Iris pigment epithelial cell (primary cell): ENCODE measurements at regions not wholly inside any gene's neighbourhood (a gene's known extent, or its start where the extent isn't known, plus 50 kb on each side); places are given as distances from the start of the nearest gene placed in this dataset.
A peak's percentile ranks its signal among the peaks of the same experiment; 100 is the strongest.

Experiments used
- DNase-seq: peaks from one replicate; pipeline ENCODE4 v3.0.0-alpha.2; 2011; ENCODE audit warnings: low read depth

DNA sequence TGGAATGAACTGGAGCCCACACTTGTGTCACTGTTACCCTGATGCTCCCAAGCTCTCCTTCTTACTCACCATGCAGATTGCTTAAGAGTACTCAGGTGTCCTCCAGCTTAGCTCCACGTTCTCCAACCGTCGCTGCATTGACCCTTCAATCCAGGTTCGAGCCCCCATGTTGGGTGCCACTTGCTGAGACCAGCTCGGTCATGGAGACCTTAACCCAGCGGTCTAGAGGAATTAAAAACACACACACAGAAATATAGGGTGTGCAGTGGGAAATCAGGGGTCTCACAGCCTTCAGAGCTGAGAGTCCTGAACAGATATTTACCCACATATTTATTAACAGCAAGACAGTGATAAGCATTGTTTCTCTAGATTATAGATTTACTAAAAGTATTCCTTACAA is 229.1 kb upstream of the APCDD1 start:
- no peak for DNase-seq

DNA sequence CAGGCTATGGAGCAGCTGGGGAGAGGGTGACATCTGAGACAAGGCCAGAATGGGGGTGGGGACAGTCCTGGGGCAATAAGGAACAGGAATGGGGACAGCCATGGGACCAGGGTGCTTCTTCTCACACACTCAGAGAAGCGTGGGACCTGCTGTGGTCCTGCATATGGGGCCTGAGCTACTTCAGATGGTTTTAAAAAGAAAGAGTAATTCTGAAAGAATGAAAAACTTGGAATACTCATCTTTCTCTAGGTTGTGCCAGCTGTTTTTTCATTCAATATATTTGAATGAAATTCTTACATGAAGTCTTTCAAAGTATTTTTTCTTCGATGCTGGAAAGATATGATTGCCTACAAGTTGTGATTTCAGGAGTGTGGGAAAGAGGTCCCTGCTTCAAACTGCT is 227.5 kb upstream of the APCDD1 start:
- DNase-seq = no peak

DNA sequence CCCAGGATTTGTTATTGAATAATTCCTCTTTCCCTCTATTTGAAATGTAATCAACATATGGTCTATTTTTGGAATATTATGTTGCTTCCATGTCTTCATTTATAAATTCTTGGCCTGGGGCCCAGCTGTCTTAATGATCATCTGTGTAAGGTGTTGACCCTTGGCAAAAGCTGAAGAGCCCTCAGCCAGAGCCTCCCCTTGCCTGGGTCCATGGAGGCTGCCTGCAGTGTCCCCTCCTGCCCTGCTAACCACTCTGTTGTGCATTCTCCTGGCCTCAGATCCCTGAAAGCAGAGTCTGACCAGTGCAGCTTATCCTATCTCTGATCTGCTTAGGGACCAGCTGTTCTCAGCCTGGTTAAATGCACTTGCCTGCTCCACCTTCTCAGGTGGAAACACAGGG is 226.1 kb upstream of the APCDD1 start:
- no peak for DNase-seq

DNA sequence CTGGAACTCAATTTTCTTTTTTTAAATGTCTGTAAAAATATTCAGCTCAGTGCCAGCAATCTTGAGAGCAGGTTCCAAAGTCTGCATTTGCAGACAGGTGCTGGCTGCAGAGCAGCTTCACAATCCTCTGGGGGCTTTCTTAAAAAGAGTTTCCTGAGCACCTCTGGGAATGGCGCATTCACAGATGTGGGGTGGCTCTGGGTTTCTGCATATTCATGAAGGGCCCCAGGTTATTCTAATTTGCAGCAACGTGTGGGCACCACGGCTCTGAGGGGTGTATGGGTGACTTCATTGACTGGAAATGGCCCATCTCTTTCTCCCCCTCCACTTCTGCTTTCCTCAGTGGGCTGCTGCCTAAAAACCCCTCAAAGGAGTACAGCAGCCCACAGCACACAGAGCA is 225.0 kb upstream of the APCDD1 start:
- DNase-seq = no peak

DNA sequence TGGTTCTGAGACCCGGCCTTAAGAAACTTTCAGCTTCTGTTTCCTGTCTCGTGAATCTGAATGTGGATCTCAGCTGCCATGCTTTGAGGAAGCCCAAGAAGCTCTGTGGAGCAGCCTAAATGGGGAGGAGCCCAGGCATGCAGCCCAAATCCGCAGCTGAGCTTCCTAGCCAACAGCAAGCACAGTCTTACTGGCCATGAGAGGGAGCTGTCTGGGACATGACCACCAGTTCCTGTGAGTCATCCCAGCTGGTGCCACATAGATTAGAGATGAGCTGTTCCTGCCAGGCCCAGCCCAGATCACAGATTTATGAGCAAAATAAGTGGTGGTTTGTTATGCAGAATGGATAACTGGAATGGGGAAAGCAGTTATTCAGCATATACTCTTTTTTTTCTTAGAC is 224.4 kb upstream of the APCDD1 start:
- DNase-seq = peak; percentile 84

DNA sequence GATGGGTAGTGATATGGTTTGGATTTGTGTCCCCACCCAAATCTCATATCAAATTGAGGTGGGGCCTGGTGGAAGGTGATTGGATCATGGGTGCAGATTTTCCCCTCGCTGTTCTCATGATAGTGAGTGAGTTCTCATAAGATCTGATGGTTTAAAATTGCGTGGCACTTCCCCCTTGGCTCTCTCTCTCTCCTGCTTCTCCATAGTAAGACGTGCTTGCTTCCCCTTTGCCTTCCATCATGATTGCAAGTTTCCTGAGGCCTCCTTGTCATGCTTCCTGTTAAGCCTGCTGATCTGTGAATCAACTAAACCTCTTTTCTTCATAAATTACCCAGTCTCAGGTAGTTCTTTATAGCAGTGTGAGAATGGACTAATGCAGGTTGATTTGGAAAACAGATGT is 223.2 kb upstream of the APCDD1 start:
- no peak for DNase-seq

DNA sequence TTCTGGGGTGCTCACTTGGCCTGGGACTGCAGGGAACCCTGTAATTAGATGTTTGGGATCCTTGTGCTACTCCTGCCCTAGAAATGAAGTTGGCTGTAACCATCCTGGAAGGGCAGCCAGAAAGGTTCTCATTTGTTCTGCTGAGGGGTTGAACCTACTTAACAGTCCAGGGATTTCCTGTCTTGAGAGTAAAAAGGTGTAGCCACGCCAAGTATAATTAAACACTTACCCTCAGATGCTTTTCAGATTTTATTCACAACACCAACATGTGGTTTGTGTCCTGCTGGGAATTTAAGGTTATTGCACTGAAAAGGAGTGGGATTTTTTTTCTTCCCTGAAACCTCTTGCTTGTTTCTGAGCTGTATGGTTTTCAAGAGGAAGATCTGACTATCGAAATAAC is 222.4 kb upstream of the APCDD1 start:
- DNase-seq = no peak

DNA sequence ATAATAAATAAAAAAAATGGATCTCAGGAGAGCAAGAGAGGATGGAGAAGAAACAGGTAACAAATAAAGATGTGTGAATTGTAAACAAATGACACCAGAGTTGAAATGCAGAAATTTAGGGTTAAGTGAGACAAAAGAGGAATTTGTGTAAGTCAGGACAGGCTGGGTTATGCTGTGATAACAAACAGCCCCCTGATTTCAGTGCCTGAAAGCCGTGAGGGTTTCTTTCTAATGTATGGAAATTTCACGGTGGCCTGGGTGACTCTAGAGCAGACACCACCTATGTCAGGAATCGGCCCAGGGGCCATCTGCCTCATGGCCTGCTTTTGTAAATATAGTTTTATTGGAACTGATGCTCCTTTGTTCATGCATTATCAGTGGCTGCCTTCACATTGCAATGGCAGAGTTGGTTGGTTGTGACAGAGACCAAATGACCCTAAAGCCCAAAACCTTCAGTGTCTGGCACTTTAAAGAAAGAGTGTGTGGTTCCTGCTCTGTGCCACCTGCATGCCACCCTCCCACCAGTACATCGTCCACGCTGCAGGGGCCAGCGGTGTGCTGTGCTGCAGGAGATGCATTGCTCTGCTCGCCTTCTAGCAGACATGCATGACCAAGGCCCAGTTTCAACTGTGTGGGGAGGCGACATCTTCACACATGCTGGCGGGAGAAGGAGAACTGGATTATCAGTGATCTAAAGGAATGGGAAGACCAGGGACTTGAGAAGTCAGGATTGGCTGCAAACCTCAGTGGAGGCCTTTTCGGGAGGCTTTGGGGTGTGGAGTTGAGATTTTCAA is 221.2 kb upstream of the APCDD1 start:
- no peak for DNase-seq

DNA sequence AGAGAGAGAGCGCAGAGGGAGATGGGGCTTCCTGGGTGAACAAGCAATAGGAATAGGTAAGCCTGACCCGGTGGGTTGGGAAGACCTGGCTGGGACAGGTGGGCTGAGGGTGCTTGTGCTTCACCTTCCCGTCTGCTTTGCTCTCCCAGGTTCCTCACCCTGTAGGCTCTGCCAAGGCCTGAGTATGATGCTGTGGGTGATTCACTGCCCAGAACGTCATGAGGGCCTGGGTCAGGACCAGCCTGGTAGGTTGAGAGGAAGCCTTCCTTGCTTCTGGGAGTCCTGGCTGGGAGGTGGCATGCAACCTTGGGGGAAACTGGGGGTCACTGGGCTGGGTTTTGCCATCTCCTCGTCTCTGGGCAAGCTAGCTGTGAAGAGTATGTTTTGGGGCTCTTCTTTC is 220.2 kb upstream of the APCDD1 start:
- no peak for DNase-seq

DNA sequence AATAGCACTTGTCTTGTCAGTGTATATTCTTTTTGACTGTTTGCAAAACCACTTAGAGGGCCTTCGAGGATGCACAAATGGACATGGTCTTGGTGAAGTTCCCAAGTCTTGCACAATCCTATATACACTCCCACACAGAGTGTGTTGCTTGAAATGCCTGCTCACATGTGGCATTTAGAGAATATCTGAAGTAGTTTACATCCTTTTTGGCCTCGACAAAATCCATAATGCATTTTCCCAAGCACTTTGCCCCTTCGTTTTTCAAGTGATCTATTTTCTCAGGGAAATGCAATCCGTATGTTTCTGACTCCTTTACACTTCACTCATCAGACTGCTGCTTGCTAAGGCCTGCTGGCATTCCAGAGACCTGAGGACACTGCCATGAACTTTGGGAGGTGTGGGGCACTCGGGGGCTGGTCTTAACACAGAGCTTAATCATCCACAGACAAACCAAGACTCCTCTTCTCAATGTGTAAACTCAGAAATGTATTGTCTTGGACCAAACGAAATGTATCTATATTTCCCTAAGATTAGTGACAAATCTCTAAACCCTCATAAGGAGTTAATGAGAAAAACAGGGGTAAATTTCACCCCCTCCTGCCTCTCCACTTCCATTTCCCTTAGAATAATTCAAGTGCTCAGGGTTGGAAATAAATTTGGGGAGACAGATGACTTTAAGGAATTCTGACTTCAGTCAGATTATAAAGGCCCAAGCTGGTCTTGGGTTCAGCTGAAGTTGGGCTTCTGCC is 219.3 kb upstream of the APCDD1 start:
- DNase-seq = peak; percentile 64

DNA sequence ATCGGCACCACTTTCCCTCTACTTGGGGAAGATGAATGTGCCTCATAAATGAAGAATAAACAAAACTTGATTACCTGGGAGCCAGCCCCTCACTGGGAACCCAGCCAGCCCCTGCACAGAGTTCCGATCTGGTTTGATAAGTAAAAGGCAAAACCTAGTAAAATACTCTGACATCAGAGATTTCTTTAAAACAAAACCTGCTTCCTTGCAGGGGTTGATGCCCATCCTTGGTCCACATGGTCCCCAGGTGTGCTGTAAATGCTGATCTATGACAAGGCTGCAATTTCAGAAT is 218.8 kb upstream of the APCDD1 start:
- no peak for DNase-seq

DNA sequence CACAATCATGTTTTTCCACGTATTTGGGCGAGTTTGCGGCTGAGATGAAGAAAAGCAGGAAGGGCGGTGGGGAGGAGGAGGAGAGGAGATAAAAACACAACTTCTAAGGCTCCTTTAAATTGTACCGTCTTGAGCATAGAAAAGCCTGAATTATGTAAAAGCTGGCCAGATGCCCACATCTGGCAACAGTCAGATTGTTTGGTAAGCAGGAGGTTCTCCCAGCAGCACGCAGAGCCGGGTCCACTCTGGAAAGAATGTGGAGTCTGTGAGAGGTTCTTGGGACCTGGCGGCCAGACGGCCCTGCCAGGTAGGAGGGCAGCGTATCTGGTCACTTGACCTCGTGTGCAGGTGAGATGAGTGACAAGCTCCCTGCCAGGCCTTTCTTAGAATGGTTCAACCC is 215.3 kb upstream of the APCDD1 start:
- peak; percentile 7 for DNase-seq

DNA sequence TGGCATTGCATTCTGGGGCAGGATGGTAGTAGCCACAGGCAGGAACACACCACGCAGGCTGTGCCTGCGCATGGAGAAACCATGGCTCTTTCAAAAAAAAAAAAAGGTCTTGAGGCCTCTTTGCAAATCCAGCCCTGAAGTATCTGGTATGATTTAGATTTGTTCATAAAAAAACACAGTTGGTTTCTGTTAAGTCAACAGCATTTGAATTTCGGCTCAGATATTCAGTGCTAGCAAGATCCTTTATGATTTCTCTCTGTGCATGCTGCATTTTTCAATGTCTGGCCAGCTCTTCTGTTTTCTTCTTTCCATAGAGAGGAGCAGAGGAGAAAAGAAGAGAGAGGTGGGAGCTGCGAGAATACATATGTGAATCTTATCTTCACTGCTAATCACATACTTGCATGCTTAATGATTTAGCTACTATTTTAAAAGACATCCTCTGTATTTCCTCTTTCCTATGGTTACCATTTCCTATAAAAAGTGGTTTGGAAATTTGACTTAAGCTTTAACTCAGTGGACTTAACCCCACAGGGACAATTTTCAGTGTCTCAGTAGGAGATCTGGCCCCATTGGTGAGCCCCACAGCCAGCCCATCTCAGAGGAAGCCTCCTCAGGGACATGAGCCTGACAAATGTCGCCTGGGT is 214.3 kb upstream of the APCDD1 start:
- DNase-seq = no peak

DNA sequence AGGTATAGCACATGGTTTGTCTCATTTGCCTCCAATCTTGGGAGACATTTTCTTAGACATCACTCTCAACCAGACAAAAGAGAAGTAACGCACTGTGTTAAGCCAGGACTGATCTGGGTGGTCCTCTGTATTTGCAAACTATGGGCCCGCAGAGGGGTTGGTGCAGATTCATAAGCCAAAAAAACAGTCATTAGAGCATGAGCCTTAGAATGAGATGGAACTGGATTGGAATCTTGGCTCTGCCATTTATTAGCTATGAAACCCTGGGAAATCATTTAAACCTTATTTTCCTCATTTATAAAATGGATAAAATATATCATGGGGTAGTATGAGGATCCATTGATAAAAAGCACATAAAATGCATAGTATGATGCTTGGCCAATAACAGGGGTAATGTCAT is 213.5 kb upstream of the APCDD1 start:
- DNase-seq = no peak

DNA sequence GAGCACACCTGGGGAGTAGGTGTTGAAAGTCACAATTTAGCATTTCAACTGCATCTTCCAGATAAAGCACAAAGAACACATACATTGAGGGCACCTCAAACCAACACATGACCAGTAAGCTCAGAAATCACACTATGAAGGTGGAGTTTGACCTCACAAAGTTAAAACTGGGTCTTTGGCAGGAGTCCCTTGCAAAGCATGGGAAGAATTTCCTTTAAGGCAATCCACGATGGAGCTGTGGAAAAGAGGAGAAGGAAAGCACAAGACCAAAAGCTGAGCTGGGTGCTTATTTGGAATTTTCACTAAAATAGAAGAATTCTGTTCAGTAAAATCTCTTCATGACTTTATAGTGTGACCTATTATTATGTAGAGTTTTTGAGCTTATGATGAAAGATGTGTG is 212.9 kb upstream of the APCDD1 start:
- no peak for DNase-seq

DNA sequence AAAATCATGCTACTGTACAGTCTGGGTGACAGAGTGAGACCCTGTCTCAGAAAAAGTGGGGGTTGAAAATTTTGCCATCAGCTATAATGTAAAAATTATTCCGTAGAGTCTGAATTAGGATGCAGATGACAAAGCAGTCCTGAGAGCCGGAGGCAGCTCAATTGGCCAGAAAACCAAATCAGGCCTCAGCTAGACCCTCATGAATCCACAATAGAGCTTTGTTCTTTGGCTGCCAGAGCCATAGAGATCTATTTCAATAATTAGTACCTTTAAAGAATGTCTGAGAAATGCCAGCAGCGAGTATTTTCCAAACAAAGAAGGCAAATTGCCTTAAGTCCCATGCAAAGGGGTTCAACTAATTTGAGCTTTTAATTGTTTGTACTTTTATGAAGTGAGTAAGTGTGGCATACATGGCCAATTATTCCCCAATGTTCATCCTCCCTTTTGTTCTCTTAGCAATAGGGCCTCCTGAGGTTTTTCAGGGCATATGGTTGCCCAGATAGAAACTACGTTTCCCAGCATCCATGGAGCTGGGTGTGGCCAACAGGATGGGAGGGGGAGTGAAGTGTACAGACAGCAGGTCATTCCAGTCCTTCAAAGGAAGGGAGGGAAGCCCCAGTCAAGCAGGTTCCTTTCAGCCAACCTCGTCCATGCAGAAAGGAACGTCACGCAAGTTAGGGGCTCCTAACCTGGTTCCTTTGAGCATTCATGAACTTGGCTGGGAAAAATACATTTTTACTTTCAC is 211.3 kb upstream of the APCDD1 start:
- no peak for DNase-seq

DNA sequence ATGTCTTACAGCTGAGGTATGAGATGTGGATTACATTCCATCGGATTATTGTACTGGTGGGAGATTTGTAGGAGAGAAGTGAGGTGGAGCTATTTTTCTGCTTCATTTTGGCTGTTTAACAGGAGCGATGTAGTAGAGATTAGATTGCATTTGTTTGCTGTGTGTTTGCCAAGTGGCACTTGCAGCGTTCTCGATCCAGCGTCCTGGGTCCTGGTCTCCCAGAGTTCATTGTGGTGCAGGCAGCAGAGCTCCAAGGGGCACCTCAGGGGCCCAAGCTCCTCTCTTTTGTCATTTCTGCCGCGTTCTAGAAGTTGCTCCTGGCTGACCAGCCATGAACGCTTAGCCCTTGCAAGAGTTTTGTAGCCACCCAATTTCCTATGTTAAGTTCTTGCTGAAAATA is 210.1 kb upstream of the APCDD1 start:
- DNase-seq = no peak

DNA sequence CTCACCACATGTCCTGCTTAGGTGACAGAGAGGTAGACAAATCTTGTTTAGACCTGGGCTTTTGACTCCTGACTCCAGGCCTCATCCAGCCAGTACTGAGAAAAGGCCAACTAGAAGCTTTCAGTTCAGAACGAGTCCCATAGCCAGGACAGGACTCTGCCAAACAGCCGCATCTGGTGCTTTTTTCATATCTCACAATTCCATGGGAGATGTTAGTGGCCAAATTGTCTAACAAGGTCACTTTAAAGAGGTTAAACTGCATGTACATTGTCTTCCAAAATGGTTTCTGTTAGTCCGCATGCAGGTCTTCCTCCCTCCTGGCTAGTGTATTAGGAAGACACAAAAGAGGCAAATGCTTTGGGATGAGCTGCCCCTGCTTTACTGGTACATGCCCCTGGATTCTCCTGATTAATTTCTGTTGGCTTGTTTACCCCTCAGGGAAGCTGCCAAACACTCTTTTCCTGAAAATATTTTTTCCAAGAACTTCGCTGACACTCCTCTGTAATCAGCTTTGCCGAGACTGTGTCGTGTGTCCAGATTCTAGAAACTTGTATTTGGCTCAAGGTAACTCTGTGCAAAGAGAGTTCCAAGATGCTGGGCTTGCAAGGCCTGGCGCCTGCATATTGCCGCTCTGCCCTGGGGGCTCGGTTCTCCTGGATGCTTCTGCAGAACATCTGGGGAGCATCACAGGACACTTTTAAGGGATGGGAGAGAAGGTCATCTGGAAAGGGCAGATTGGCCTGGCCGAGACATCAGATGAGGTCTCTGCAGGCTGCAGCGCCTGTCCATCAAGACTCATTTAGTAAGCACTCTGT is 209.2 kb upstream of the APCDD1 start:
- no peak for DNase-seq

DNA sequence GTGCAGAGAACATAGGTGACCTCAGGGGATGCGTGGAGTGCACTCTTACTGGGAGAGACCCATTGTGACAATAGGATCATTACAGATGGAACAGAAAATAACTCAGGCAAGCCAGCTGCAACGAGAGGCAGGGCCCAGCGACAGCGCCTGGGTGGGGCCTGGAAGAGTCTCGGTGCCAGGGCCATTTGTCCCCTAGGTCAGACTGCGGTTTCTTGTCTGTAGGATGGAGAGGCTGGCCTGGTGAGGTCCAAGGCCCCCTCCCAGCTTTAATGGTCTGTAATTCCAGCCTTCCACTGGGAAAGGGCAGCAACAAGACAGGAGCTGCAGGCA is 208.6 kb upstream of the APCDD1 start:
- DNase-seq = no peak

DNA sequence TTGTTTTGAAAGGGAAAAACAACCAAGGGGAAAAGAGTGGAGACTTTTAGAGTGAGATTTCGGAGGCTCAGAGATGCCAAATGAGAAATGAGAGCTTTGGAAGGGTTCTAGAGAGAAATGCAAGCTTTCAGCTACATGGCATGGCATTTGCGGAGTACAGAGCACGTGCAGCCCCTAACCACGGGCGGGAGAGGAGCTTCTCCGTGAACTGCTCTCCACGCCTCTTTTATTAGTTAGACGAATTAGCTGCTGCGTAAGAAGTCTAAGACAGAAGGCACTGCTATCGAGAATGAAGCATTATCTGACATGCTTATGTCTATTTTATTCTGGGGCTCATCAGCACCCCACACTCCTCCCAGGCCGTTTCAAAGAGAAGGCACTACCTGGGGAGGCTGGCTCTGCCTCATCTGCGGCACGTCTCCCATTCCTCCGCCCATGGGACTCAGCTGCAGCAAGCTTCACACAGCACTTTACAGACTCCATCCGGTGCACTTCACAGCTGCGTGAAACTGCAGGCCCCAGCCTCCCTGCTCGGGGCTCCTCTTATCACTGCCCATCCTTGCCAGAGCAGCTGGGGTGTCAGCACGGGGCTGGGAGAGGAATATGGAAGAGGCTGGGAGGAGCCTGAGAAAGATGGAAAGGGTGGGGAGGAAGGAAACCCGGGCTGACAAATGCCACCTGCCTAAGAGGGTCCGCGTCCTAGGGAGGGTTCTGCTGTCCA is 207.3 kb upstream of the APCDD1 start:
- DNase-seq = no peak

DNA sequence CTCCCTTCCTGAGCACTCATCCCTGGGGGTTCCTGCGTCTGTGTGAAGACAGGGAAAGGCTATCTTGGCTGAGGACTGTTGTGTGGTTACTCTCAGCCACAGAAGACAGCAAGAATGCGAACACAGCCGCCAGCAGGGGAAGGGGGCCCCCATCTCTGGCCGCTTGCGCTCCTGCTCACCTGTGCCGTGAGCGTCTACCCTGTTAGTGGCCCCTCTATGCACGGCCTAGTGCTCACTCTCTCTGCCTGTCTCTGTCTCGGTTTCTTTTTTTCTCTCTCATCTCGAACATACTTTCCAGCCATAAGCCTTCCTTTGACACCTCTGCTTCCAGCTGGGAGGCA is 206.7 kb upstream of the APCDD1 start:
- DNase-seq = no peak

DNA sequence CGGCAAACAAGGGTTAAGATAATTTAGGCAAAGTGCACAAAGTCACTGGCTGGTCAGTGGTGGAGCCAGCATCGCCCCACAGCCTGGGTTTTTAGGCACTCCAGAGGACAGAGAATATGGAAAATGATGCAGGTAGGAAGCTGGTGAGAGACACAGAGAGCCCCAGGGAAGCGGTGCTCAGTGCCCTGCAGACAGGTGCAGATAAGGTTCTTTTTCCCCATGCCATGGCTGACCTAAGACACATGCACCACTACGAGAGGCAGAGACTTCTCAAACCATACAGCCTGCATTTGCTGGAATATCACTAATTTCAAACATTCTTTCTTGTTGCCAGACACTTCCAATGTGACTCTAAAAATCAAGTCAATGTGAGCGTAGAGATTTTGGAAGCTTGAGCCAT is 205.7 kb upstream of the APCDD1 start:
- no peak for DNase-seq
